A673 (cell line): ENCODE measurements at regions not wholly inside any gene's neighbourhood (a gene's known extent, or its start where the extent isn't known, plus 50 kb on each side); places are given as distances from the start of the nearest gene placed in this dataset.
"Not testable (repeated sequence)": the region's sequence is repeated elsewhere in the genome, so short reads cannot be mapped to it uniquely, and the experiment has no call there.

ENCODE experiments used
- BruUV-seq: library from RNA; stranded (reverse); fragments of 400-500 nt; replicated peaks from 2 replicates; lab custom pipeline; 2021; lab: Mats Ljungman, UMichigan
- CTCF ChIA-PET: fragments of 300-600 bp; sonication (Branson Sonifier 250); formaldehyde crosslinking; loops from one replicate; lab custom pipeline; 2022; ENCODE audit warnings: antibody characterized with exemption; lab: Charles Lee
- POLR2A ChIA-PET: fragments of 300-600 bp; sonication (Branson Sonifier 250); formaldehyde crosslinking; loops from one replicate; lab custom pipeline; 2022; ENCODE audit warnings: antibody characterized with exemption; ENCODE audit not compliant: low non-redundant PET; lab: Charles Lee
- DNase-seq: peaks from one replicate; pipeline ENCODE4 v3.0.0-alpha.2; 2015; ENCODE audit warnings: low spot score
- H3K27ac ChIP-seq: fragments of 200-600 bp; sonication (generic); 2 replicates; pipeline ENCODE4 v1.5.1; 2016; ENCODE audit warnings: mixed run types, low read depth, mild to moderate bottlenecking, mixed read lengths, antibody characterized with exemption, low read length; ENCODE audit not compliant: poor library complexity, severe bottlenecking
- H3K27me3 ChIP-seq: fragments of 200-600 bp; sonication (generic); replicated peaks from 2 replicates; pipeline ENCODE4 v1.6.1; 2017; ENCODE audit warnings: mixed run types, low read depth, mild to moderate bottlenecking, mixed read lengths, antibody characterized with exemption, low read length; ENCODE audit not compliant: insufficient read depth, poor library complexity
- H3K36me3 ChIP-seq: fragments of 200-600 bp; sonication (generic); 2 replicates; pipeline ENCODE4 v1.6.1; 2016; ENCODE audit warnings: mixed run types, mild to moderate bottlenecking, mixed read lengths, antibody characterized with exemption, low read length; ENCODE audit not compliant: insufficient read depth, poor library complexity, severe bottlenecking
- H3K4me1 ChIP-seq: fragments of 200-600 bp; sonication (generic); 2 replicates; pipeline ENCODE4 v1.6.1; 2017; ENCODE audit warnings: mixed run types, mild to moderate bottlenecking, mixed read lengths, antibody characterized with exemption, low read length; ENCODE audit not compliant: insufficient read depth, poor library complexity, severe bottlenecking
- H3K4me3 ChIP-seq: fragments of 200-600 bp; sonication (generic); 2 replicates; pipeline ENCODE4 v1.5.1; 2016; ENCODE audit warnings: low read depth, mixed run types, mild to moderate bottlenecking, mixed read lengths, low read length; ENCODE audit not compliant: poor library complexity, severe bottlenecking
- H3K9me3 ChIP-seq: fragments of 200-600 bp; sonication (generic); 2 replicates; pipeline ENCODE4 v1.6.1; 2016; ENCODE audit warnings: mixed run types, low read depth, mild to moderate bottlenecking, mixed read lengths, antibody characterized with exemption, low read length; ENCODE audit not compliant: poor library complexity, severe bottlenecking
- CTCF ChIP-seq: fragments of 300-800, 200-600 bp; sonication (generic); conservative IDR thresholded peaks from 2 replicates; pipeline ENCODE4 v1.5.1; 2017; ENCODE audit warnings: low read depth, mild to moderate bottlenecking, antibody characterized with exemption, low read length, moderate library complexity, mixed read lengths
- EZH2 ChIP-seq: fragments of 200-600 bp; sonication (generic); IDR thresholded peaks from 2 replicates; pipeline ENCODE4 v1.6.1; 2017; ENCODE audit warnings: borderline replicate concordance, low read depth, mild to moderate bottlenecking, mixed read lengths, antibody characterized with exemption, low read length; ENCODE audit not compliant: poor library complexity, severe bottlenecking
- intact Hi-C: fragments of 100-400 bp; cut with micrococcal nuclease; formaldehyde crosslinking; loops from one replicate; pipeline ENCODE4 v1.10.0; 2022; ENCODE audit not compliant: unreplicated experiment

GRCh38 chr11:88050247-88050646 is 125.0 kb downstream of the RAB38 start:
- no peak overlapping the region for H3K27ac ChIP-seq
- no TSS peak for BruUV-seq
- DNase-seq, result no peak
- ChIA-PET CTCF (no interaction called here), POLR2A (no interaction called here)
- H3K27me3 ChIP-seq, result no peaks in the 10 kb centered on the region
- no peak overlapping the region for H3K4me3 ChIP-seq
- intact Hi-C loops, result no loop called here
- H3K36me3 ChIP-seq, result no peaks in the 10 kb centered on the region
- no peaks in the 10 kb centered on the region for H3K9me3 ChIP-seq
- no peak for TF ChIP-seq CTCF
- no peak for TF ChIP-seq EZH2
- no peaks in the 10 kb centered on the region for H3K4me1 ChIP-seq

GRCh38 chr11:88045288-88045687 is 130.0 kb downstream of the RAB38 start:
- H3K27me3 ChIP-seq, result peaks cover 12% of the 10 kb centered on the region
- H3K27ac ChIP-seq, intact Hi-C loops, H3K36me3 ChIP-seq, CTCF ChIA-PET, H3K9me3 ChIP-seq, H3K4me1 ChIP-seq, H3K4me3 ChIP-seq, BruUV-seq, DNase-seq, POLR2A ChIA-PET: not testable (repeated sequence)

- H3K36me3 ChIP-seq, POLR2A ChIA-PET, H3K27ac ChIP-seq, H3K4me3 ChIP-seq, DNase-seq, H3K9me3 ChIP-seq, intact Hi-C loops, H3K4me1 ChIP-seq, BruUV-seq, CTCF ChIA-PET: not testable (repeated sequence)
- peaks cover 12% of the 10 kb centered on the region for H3K27me3 ChIP-seq
These were observed 130.6 kb downstream of the RAB38 start for GRCh38 chr11:88044658-88045057.

GRCh38 chr11:88043149-88043548 is 132.1 kb downstream of the RAB38 start:
- H3K4me1 ChIP-seq, result no peaks in the 10 kb centered on the region
- no peak for DNase-seq
- no TSS peak for BruUV-seq
- H3K27me3 ChIP-seq, result peaks cover 15% of the 10 kb centered on the region
- H3K36me3 ChIP-seq, result no peaks in the 10 kb centered on the region
- ChIA-PET CTCF (no interaction called here), POLR2A (no interaction called here)
- no peak for TF ChIP-seq CTCF
- TF ChIP-seq EZH2, result no peak
- H3K4me3 ChIP-seq, result no peak overlapping the region
- intact Hi-C loops, result no loop called here
- no peak overlapping the region for H3K27ac ChIP-seq
- H3K9me3 ChIP-seq, result no peaks in the 10 kb centered on the region
